ENCODE measurements at regions not wholly inside any gene's neighbourhood (a gene's known extent, or its start where the extent isn't known, plus 50 kb on each side); places are given as distances from the start of the nearest gene placed in this dataset.

GRCh38 chr2:795531-796041, 118.4 kb upstream of the TMEM18 start:
- no peak overlapping the region for H3K4me3 ChIP-seq
- H3K27ac ChIP-seq: no peak overlapping the region

GRCh38 chr2:794554-795241, 117.5 kb upstream of the TMEM18 start:
- Histone ChIP-seq H3K4me3 (no peak overlapping the region), H3K27ac (no peak overlapping the region)

GRCh38 chr2:793236-793635, 116.0 kb upstream of the TMEM18 start:
- no peak overlapping the region for H3K4me3 ChIP-seq
- H3K27ac ChIP-seq: no peak overlapping the region

GRCh38 chr2:792687-793086, 115.5 kb upstream of the TMEM18 start:
- H3K27ac ChIP-seq: no peak overlapping the region
- H3K4me3 ChIP-seq: no peak overlapping the region

- H3K4me3 ChIP-seq: no peak overlapping the region
- no peak overlapping the region for H3K27ac ChIP-seq
Observed at GRCh38 chr2:790634-791245, 113.5 kb upstream of the TMEM18 start.

- Histone ChIP-seq H3K4me3 (no peak overlapping the region), H3K27ac (no peak overlapping the region)
Observed at GRCh38 chr2:790081-790480, 112.9 kb upstream of the TMEM18 start.

- Histone ChIP-seq H3K27ac (no peak overlapping the region), H3K4me3 (no peak overlapping the region)
Observed at GRCh38 chr2:789529-789928, 112.3 kb upstream of the TMEM18 start.

GRCh38 chr2:788227-789032, 111.2 kb upstream of the TMEM18 start:
- no peak overlapping the region for H3K4me3 ChIP-seq
- H3K27ac ChIP-seq: no peak overlapping the region

GRCh38 chr2:784753-785152, 107.5 kb upstream of the TMEM18 start:
- H3K4me3 ChIP-seq: no peak overlapping the region

GRCh38 chr2:780581-780980, 103.4 kb upstream of the TMEM18 start:
- H3K4me3 ChIP-seq: no peak overlapping the region
- H3K27ac ChIP-seq: no peak overlapping the region

More at GRCh38 chr2:784753-785152, 107.5 kb upstream of the TMEM18 start:
- H3K27ac ChIP-seq: no peak overlapping the region

- Histone ChIP-seq H3K27ac (no peak overlapping the region), H3K4me3 (no peak overlapping the region)
Observed at GRCh38 chr2:780002-780401, 102.8 kb upstream of the TMEM18 start.

GRCh38 chr2:778731-779350, 101.6 kb upstream of the TMEM18 start:
- H3K27ac ChIP-seq: no peak overlapping the region
- no peak overlapping the region for H3K4me3 ChIP-seq

- no peak overlapping the region for H3K27ac ChIP-seq
- H3K4me3 ChIP-seq: no peak overlapping the region
Observed at GRCh38 chr2:777546-777945, 100.3 kb upstream of the TMEM18 start.

- Histone ChIP-seq H3K4me3 (no peak overlapping the region), H3K27ac (no peak overlapping the region)
Observed at GRCh38 chr2:777051-777450, 99.8 kb upstream of the TMEM18 start.

- Histone ChIP-seq H3K27ac (no peak overlapping the region), H3K4me3 (no peak overlapping the region)
Observed at GRCh38 chr2:776487-776886, 99.3 kb upstream of the TMEM18 start.

- no peak overlapping the region for H3K4me3 ChIP-seq
- H3K27ac ChIP-seq: no peak overlapping the region
Observed at GRCh38 chr2:776038-776437, 98.8 kb upstream of the TMEM18 start.

- H3K4me3 ChIP-seq: no peak overlapping the region
- no peak overlapping the region for H3K27ac ChIP-seq
Observed at GRCh38 chr2:774436-774835, 97.2 kb upstream of the TMEM18 start.

GRCh38 chr2:773256-774160, 96.3 kb upstream of the TMEM18 start:
- no peak overlapping the region for H3K4me3 ChIP-seq
- H3K27ac ChIP-seq: no peak overlapping the region

GRCh38 chr2:771538-771937, 94.3 kb upstream of the TMEM18 start:
- Histone ChIP-seq H3K27ac (no peak overlapping the region), H3K4me3 (no peak overlapping the region)

Data from skin epidermis (tissue), 12 donors.